ENCODE measurements at regions not wholly inside any gene's neighbourhood (a gene's known extent, or its start where the extent isn't known, plus 50 kb on each side); places are given as distances from the start of the nearest gene placed in this dataset.
"Not testable (repeated sequence)": the region's sequence is repeated elsewhere in the genome, so short reads cannot be mapped to it uniquely, and the experiment has no call there.

GRCh38 chr4:112061207-112061817 is 83.9 kb upstream of the FAM241A start:
- DNase-seq = no peak

DNA sequence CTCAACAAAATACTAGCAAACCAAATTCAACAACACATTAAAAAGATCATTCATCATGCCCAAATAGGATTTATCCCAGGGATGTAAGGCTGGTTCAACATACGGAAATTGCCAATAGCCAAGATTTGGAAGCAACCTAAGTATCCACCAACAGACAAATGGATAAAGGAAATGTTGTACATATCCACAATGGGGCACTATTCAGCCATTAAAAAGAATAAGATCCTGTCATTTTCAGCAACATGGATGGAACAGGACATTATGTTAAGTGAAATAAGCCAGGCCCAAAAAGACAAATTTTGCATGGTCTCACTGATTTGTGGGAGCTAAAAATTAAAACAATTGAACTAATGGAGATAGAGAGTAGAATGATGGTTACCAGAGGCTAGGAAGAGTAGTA is 82.0 kb upstream of the FAM241A start:
- no peak for DNase-seq

DNA sequence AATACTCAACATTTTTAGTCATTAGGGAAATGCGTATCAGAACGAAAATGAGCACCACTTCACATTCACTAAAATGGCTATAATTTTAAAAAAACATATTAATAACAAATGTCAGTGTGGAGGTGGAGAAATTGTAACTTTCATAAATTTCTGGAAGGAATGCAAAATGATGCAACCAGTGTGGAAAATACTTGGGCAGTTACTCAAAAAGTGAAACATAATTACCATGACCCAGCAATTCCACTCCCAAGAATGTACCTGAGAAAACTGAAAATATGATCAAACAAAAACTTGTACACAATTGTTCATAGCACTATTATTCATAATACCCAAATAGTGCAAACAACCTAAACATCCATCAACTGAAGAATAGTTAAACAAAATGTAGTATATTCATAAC is 76.1 kb upstream of the FAM241A start:
- DNase-seq = no peak

- DNase-seq = no peak
These were observed 72.1 kb upstream of the FAM241A start for GRCh38 chr4:112073181-112073580.

GRCh38 chr4:112075129-112075753 is 70.0 kb upstream of the FAM241A start:
- no peak for DNase-seq

DNA sequence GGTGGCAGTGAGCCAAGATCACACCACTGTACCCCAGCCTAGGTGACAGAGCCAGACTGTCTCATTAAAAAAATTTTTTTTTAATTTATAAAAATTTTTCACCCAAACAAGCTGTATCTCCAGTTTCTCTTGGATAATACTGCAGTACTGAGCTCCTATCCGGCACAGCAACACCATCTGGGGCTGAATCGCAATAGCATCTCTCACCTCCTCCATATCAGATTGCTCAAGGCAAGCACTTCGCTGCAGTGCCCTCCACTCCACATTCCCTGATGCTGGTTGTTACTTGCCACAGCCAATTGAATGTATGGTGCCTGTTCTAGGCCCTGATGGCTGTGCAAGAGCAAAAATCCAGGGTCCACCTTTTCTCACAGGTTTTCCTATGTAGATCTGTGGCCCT is 69.3 kb upstream of the FAM241A start:
- no peak for DNase-seq

- DNase-seq = no peak
These were observed 68.2 kb upstream of the FAM241A start for GRCh38 chr4:112076919-112077608.

DNA sequence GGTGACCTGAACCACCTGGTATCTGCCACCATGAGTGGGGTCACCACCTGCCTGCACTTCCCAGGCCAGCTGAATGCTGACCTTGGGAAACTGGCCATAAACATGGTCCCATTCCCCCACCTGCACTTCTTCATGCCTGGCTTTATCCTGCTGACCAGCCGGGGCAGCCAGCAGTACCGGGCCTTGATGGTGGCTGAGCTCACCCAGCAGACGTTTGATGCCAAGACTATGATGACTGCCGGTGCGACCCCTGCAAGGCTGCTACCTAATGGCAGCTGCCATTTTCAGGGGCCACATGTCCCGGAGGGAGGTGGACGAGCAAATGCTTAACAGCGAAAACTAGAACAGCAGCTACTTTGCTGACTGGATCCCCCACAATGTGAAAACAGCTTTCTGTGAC is 67.5 kb upstream of the FAM241A start:
- no peak for DNase-seq

GRCh38 chr4:112082954-112083586 is 62.2 kb upstream of the FAM241A start:
- no peak for DNase-seq

GRCh38 chr4:112083587-112084347 is 61.5 kb upstream of the FAM241A start:
- no peak for DNase-seq

DNA sequence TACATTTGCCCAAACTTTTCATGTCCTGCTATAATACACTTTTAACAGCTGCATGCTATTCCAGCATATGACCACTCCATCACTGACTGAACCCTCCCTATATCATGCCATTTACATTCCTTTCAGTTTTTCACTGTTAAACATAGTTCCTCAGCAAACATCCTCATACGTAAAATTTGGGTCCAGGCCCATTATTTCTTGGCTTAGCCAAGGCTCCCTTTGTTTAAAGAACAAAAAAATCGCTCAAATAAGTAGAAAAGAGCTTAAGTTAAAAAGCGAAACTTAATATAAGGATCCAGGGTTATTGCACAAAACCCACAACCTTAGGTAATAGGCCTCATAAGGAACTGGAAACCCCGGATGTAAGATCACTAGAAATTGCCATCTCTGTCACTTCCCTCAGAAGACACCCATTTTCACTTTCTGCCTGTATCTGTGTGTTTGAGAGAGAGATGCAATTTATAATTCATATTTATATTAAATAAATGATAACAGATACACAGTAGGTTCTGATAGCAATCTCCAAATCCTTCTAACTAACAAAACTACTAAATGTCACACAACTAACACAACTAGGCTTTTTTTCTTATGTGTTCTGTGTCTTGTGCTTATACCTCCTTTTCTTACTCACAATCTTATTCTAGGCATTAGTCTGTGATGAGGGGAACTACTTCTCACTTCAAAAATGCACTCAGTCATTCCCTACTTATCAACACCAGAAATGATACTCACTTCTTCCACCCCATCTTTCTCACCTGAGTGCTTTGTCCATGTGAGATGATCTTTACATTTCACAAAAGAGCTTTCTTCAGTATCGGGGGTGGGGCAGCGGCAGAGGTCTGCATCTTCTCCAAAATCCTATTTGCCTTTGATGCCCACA is 59.9 kb upstream of the FAM241A start:
- no peak for DNase-seq

GRCh38 chr4:112086036-112086434 is 59.2 kb upstream of the FAM241A start:
- DNase-seq = no peak

GRCh38 chr4:112086661-112087060 is 58.6 kb upstream of the FAM241A start:
- not testable (repeated sequence) for DNase-seq

DNA sequence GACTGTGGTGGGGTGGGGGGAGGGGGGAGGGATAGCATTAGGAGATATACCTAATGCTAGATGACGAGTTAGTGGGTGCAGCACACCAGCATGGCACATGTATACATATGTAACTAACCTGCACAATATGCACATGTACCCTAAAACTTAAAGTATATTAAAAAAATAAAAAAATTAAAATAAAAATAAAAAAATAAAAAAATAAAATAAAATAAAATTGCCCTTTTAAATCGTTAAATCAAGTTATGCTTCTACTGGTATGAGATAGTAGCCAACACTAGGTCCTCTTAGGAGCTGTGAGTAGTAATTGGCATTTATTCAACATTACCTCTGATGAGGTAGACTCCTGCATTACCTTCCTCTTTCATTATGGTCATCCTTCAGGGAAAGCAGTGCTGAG is 52.9 kb upstream of the FAM241A start:
- DNase-seq = not testable (repeated sequence)

- DNase-seq = no peak
These were observed 51.5 kb upstream of the FAM241A start for GRCh38 chr4:112093636-112094202.

GRCh38 chr4:112094330-112094729 is 50.9 kb upstream of the FAM241A start:
- no peak for DNase-seq
